Panc1 (cell line): ENCODE measurements at regions not wholly inside any gene's neighbourhood (a gene's known extent, or its start where the extent isn't known, plus 50 kb on each side); places are given as distances from the start of the nearest gene placed in this dataset.

ENCODE experiments used
- CTCF ChIP-seq: fragments of 450-650 bp; IDR thresholded peaks from 2 replicates; pipeline ENCODE4 v1.5.1; 2017; ENCODE audit warnings: mild to moderate bottlenecking
- POLR2AphosphoS5 ChIP-seq: IDR thresholded peaks from 2 replicates; pipeline ENCODE4 v1.6.1; 2012; ENCODE audit warnings: mild to moderate bottlenecking, low read depth, low read length, moderate library complexity
- REST ChIP-seq, 2 experiments: IDR thresholded peaks; 2 replicates each; pipeline ENCODE4 v1.6.1; 2011 to 2012; ENCODE audit warnings: low read depth in 2 of 2, control low read depth in 1 of 2, low read length in 1 of 2, mild to moderate bottlenecking in 1 of 2, moderate library complexity in 1 of 2; ENCODE audit not compliant: insufficient read depth in 1 of 2
- SIN3A ChIP-seq: IDR thresholded peaks from 2 replicates; pipeline ENCODE4 v1.6.1; 2012; ENCODE audit warnings: low read depth, mild to moderate bottlenecking, low read length, moderate library complexity, borderline replicate concordance; ENCODE audit not compliant: insufficient read depth
- TCF7L2 ChIP-seq: IDR thresholded peaks from 2 replicates; pipeline ENCODE4 v1.6.1; 2011; ENCODE audit warnings: mild to moderate bottlenecking, low read depth, low read length, inconsistent platforms

- no peak for TF ChIP-seq CTCF
- no peak for TF ChIP-seq POLR2AphosphoS5
- TF ChIP-seq TCF7L2, result no peak
- no peak for TF ChIP-seq SIN3A
- TF ChIP-seq REST (IDR thresholded peaks at IDR 0.05; ENCODE audit: insufficient read depth in 1 of 2, low read depth in 2 of 2, low read length in 1 of 2), result no peak
Measured at GRCh38 chr1:114335273-114335672, 175.7 kb downstream of the TRIM33 start.
